ENCODE measurements at regions not wholly inside any gene's neighbourhood (a gene's known extent, or its start where the extent isn't known, plus 50 kb on each side); places are given as distances from the start of the nearest gene placed in this dataset.

- no TSS peak for BruUV-seq (replicated peaks)
- TF ChIP-seq, protein P1, sequence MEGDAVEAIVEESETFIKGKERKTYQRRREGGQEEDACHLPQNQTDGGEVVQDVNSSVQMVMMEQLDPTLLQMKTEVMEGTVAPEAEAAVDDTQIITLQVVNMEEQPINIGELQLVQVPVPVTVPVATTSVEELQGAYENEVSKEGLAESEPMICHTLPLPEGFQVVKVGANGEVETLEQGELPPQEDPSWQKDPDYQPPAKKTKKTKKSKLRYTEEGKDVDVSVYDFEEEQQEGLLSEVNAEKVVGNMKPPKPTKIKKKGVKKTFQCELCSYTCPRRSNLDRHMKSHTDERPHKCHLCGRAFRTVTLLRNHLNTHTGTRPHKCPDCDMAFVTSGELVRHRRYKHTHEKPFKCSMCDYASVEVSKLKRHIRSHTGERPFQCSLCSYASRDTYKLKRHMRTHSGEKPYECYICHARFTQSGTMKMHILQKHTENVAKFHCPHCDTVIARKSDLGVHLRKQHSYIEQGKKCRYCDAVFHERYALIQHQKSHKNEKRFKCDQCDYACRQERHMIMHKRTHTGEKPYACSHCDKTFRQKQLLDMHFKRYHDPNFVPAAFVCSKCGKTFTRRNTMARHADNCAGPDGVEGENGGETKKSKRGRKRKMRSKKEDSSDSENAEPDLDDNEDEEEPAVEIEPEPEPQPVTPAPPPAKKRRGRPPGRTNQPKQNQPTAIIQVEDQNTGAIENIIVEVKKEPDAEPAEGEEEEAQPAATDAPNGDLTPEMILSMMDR (IDR thresholded peaks at IDR 0.05; ENCODE audit: unreplicated experiment) = no peak
- peaks cover 27% of the 10 kb centered on the region for H3K27me3 Mint-ChIP-seq (ENCODE audit: unreplicated experiment)
- CTCF ChIA-PET = no interaction called here
- intact Hi-C loops (cut with micrococcal nuclease; ENCODE audit: unreplicated experiment) = no loop called here
- H3K4me3 Mint-ChIP-seq (ENCODE audit: low read depth, unreplicated experiment) = no peak overlapping the region
- H3K9me3 Mint-ChIP-seq (ENCODE audit: low read depth, unreplicated experiment) = peaks cover 10% of the 10 kb centered on the region
- no peak for DNase-seq
- H3K4me1 Mint-ChIP-seq (ENCODE audit: low read depth, unreplicated experiment) = peaks cover 7% of the 10 kb centered on the region
- H3K36me3 Mint-ChIP-seq (ENCODE audit: insufficient read depth, unreplicated experiment) = peaks cover 12% of the 10 kb centered on the region
- H3K27ac Mint-ChIP-seq (ENCODE audit: unreplicated experiment) = no peak overlapping the region
Measured at GRCh38 chr19:30222428-30222873, 149.7 kb upstream of the ZNF536 start.

GRCh38 chr19:30222992-30223865 lies 149.0 kb upstream of the ZNF536 start:
- H3K27ac Mint-ChIP-seq (ENCODE audit: unreplicated experiment) = no peak overlapping the region
- CTCF ChIA-PET = interaction anchor here (0.7 kb wide), 2 partner anchors 79 to 1615 kb away, joined by 3 to 10 read pairs; no protein-coding TSS in a partner anchor
- peaks cover 10% of the 10 kb centered on the region for H3K9me3 Mint-ChIP-seq (ENCODE audit: low read depth, unreplicated experiment)
- DNase-seq = no peak
- intact Hi-C loops (cut with micrococcal nuclease; ENCODE audit: unreplicated experiment) = no loop called here
- peaks cover 12% of the 10 kb centered on the region for H3K36me3 Mint-ChIP-seq (ENCODE audit: insufficient read depth, unreplicated experiment)
- TF ChIP-seq, protein P1 (IDR thresholded peaks at IDR 0.05; ENCODE audit: unreplicated experiment) = no peak
- H3K27me3 Mint-ChIP-seq (ENCODE audit: unreplicated experiment) = peaks cover 33% of the 10 kb centered on the region
- no TSS peak for BruUV-seq (replicated peaks)
- no peak overlapping the region for H3K4me3 Mint-ChIP-seq (ENCODE audit: low read depth, unreplicated experiment)
- H3K4me1 Mint-ChIP-seq (ENCODE audit: low read depth, unreplicated experiment) = peaks cover 7% of the 10 kb centered on the region

- peaks cover 33% of the 10 kb centered on the region for H3K27me3 Mint-ChIP-seq (ENCODE audit: unreplicated experiment)
- H3K36me3 Mint-ChIP-seq (ENCODE audit: insufficient read depth, unreplicated experiment) = peaks cover 12% of the 10 kb centered on the region
- no peak overlapping the region for H3K4me3 Mint-ChIP-seq (ENCODE audit: low read depth, unreplicated experiment)
- peaks cover 10% of the 10 kb centered on the region for H3K9me3 Mint-ChIP-seq (ENCODE audit: low read depth, unreplicated experiment)
- DNase-seq = no peak
- H3K4me1 Mint-ChIP-seq (ENCODE audit: low read depth, unreplicated experiment) = peaks cover 7% of the 10 kb centered on the region
- intact Hi-C loops (cut with micrococcal nuclease; ENCODE audit: unreplicated experiment) = no loop called here
- TF ChIP-seq, protein P1 (IDR thresholded peaks at IDR 0.05; ENCODE audit: unreplicated experiment) = no peak
- BruUV-seq (replicated peaks) = no TSS peak
- CTCF ChIA-PET = interaction anchor here (0.7 kb wide), 2 partner anchors 79 to 1616 kb away, joined by 3 to 10 read pairs; no protein-coding TSS in a partner anchor
- H3K27ac Mint-ChIP-seq (ENCODE audit: unreplicated experiment) = no peak overlapping the region
Measured at GRCh38 chr19:30223866-30224688, 148.1 kb upstream of the ZNF536 start.

DNA sequence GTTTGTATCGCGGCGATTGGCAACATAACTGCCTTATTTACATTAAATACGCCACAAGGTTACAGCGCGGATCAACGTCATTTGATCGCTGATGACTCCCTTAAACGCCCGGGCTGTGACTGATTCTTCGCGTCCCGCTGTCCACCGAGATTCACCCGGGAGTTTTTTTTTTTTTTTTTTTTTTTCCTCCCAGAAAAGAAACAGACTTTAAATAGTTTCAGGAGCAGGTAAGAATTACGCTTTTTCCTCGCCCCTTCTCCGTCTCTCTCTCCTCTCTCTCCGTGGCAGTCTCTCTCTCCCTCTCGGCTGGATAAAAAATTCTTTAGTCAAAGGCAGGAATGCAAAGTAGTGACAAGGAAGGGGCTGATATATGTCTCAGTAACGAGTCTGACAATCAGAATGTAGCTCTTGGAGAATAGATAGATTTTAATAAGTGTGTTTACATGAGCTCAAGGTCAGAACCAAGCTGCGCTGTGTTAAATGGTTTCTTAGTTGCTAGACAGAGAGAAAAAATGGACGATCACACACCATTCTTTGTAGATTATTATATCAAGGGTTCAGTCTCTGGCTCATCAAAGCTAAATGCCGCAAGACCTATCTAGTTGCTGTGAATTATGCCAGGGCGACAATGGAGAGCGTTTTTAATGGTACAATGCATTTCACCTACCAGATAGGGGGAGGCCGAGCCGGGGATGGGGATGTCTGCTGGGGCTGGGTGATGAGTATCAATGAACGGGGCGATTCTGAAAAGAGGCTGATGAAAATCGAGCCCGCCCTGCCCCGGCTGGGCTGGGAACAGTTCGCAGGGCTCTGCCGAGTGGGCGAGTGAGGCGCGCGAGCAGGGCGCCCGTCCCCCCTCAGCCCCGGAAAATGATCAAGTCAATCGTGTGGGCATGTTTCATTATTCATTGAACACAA lies 147.2 kb upstream of the ZNF536 start:
- peaks cover 10% of the 10 kb centered on the region for H3K9me3 Mint-ChIP-seq (ENCODE audit: low read depth, unreplicated experiment)
- H3K4me3 Mint-ChIP-seq (ENCODE audit: low read depth, unreplicated experiment) = no peak overlapping the region
- CTCF ChIA-PET = no interaction called here
- TF ChIP-seq, protein P1 (IDR thresholded peaks at IDR 0.05; ENCODE audit: unreplicated experiment) = no peak
- peak overlapping the region; percentile 34 for H3K27ac Mint-ChIP-seq (ENCODE audit: unreplicated experiment)
- peaks cover 33% of the 10 kb centered on the region for H3K27me3 Mint-ChIP-seq (ENCODE audit: unreplicated experiment)
- peaks cover 12% of the 10 kb centered on the region for H3K36me3 Mint-ChIP-seq (ENCODE audit: insufficient read depth, unreplicated experiment)
- no peak for DNase-seq
- peaks cover 7% of the 10 kb centered on the region for H3K4me1 Mint-ChIP-seq (ENCODE audit: low read depth, unreplicated experiment)
- intact Hi-C loops (cut with micrococcal nuclease; ENCODE audit: unreplicated experiment) = no loop called here
- BruUV-seq (replicated peaks) = no TSS peak

All from Calu3 (cell line).